H9 (cell line): ENCODE measurements at regions not wholly inside any gene's neighbourhood (a gene's known extent, or its start where the extent isn't known, plus 50 kb on each side); places are given as distances from the start of the nearest gene placed in this dataset.
"Not testable (repeated sequence)": the region's sequence is repeated elsewhere in the genome, so short reads cannot be mapped to it uniquely, and the experiment has no call there.

Source experiments
- DNase-seq: peaks from one replicate; pipeline ENCODE4 v3.0.0-alpha.2; 2017
- H2AFZ ChIP-seq: one replicate; pipeline ENCODE4 v1.6.1; 2013; ENCODE audit warnings: mild to moderate bottlenecking, low read length, control low read depth, moderate library complexity
- H2AK5ac ChIP-seq: 2 replicates; pipeline ENCODE4 v1.6.1; 2013; ENCODE audit warnings: low read length, control low read depth, mixed read lengths; ENCODE audit not compliant: insufficient read length
- H2BK120ac ChIP-seq: one replicate; pipeline ENCODE4 v1.6.1; 2013; ENCODE audit warnings: low read depth, mild to moderate bottlenecking, low read length, control low read depth, inconsistent platforms; ENCODE audit not compliant: poor library complexity, severe bottlenecking
- H2BK12ac ChIP-seq: 2 replicates; pipeline ENCODE4 v1.6.1; 2013; ENCODE audit warnings: low read length, control low read depth, mixed read lengths, low read depth; ENCODE audit not compliant: insufficient read length
- H2BK15ac ChIP-seq: 2 replicates; pipeline ENCODE4 v1.6.1; 2013; ENCODE audit warnings: low read depth, low read length, control low read depth
- H2BK20ac ChIP-seq: one replicate; pipeline ENCODE4 v1.6.1; 2013; ENCODE audit warnings: low read depth, mild to moderate bottlenecking, low read length, control low read depth, inconsistent platforms; ENCODE audit not compliant: poor library complexity, severe bottlenecking
- H2BK5ac ChIP-seq: 2 replicates; pipeline ENCODE4 v1.6.1; 2013; ENCODE audit warnings: low read length, control low read depth, mixed read lengths; ENCODE audit not compliant: insufficient read length
- H3K14ac ChIP-seq: 2 replicates; pipeline ENCODE4 v1.6.1; 2013; ENCODE audit warnings: low read length, control low read depth; ENCODE audit not compliant: insufficient read depth
- H3K18ac ChIP-seq: 2 replicates; pipeline ENCODE4 v1.6.1; 2013; ENCODE audit warnings: low read depth, mild to moderate bottlenecking, mixed read lengths, low read length, control low read depth; ENCODE audit not compliant: insufficient read length
- H3K23ac ChIP-seq: 2 replicates; pipeline ENCODE4 v1.6.1; 2013; ENCODE audit warnings: low read length, control low read depth, mixed read lengths, low read depth; ENCODE audit not compliant: insufficient read length
- H3K23me2 ChIP-seq: 2 replicates; pipeline ENCODE4 v1.6.1; 2013; ENCODE audit warnings: low read depth, mild to moderate bottlenecking, mixed read lengths, low read length, control low read depth; ENCODE audit not compliant: insufficient read length, poor library complexity, severe bottlenecking
- H3K27ac ChIP-seq: 2 replicates; pipeline ENCODE4 v1.5.1; 2013; ENCODE audit warnings: low read length, control low read depth, mixed read lengths, low read depth; ENCODE audit not compliant: insufficient read length
- H3K27me3 ChIP-seq: 2 replicates; pipeline ENCODE4 v1.6.1; 2013; ENCODE audit warnings: low read length, control low read depth, inconsistent platforms; ENCODE audit not compliant: insufficient read depth
- H3K4ac ChIP-seq: 2 replicates; pipeline ENCODE4 v1.6.1; 2013; ENCODE audit warnings: low read depth, mild to moderate bottlenecking, control low read depth, inconsistent platforms, low read length, moderate library complexity
- H3K4me1 ChIP-seq: 2 replicates; pipeline ENCODE4 v1.6.1; 2013; ENCODE audit warnings: low read length, control low read depth, inconsistent platforms; ENCODE audit not compliant: insufficient read depth
- H3K4me2 ChIP-seq: 2 replicates; pipeline ENCODE4 v1.6.1; 2013; ENCODE audit warnings: low read length, control low read depth, mixed read lengths; ENCODE audit not compliant: insufficient read length, insufficient read depth
- H3K56ac ChIP-seq: 2 replicates; pipeline ENCODE4 v1.6.1; 2013; ENCODE audit warnings: low read depth, mild to moderate bottlenecking, mixed read lengths, low read length, control low read depth; ENCODE audit not compliant: insufficient read length
- H3K79me1 ChIP-seq: 2 replicates; pipeline ENCODE4 v1.6.1; 2013; ENCODE audit warnings: low read depth, mild to moderate bottlenecking, moderate library complexity, low read length, control low read depth, inconsistent platforms; ENCODE audit not compliant: insufficient read depth, poor library complexity, severe bottlenecking
- H3K79me2 ChIP-seq: 2 replicates; pipeline ENCODE4 v1.6.1; 2013; ENCODE audit warnings: low read length, control low read depth, inconsistent platforms; ENCODE audit not compliant: insufficient read depth
- H3K9ac ChIP-seq: 2 replicates; pipeline ENCODE4 v1.6.1; 2013; ENCODE audit warnings: low read length, control low read depth, mixed read lengths; ENCODE audit not compliant: insufficient read length; ENCODE audit errors: extremely low read depth
- H3K9me3 ChIP-seq: one replicate; pipeline ENCODE4 v1.6.1; 2013; ENCODE audit warnings: low read depth, low read length, inconsistent platforms; ENCODE audit not compliant: control insufficient read depth
- H3T11ph ChIP-seq: one replicate; pipeline ENCODE4 v1.6.1; 2013; ENCODE audit warnings: mild to moderate bottlenecking, low read length, control low read depth, inconsistent platforms
- H4K20me1 ChIP-seq: one replicate; pipeline ENCODE4 v1.6.1; 2013; ENCODE audit not compliant: control insufficient read depth, insufficient read length, insufficient read depth
- H4K5ac ChIP-seq: 2 replicates; pipeline ENCODE4 v1.6.1; 2013; ENCODE audit warnings: low read depth, mild to moderate bottlenecking, mixed read lengths, low read length, control low read depth; ENCODE audit not compliant: insufficient read length
- H4K8ac ChIP-seq: replicated peaks from 2 replicates; pipeline ENCODE4 v1.6.1; 2013; ENCODE audit warnings: low read length, control low read depth, mixed read lengths, low read depth; ENCODE audit not compliant: insufficient read length
- H4K91ac ChIP-seq: 2 replicates; pipeline ENCODE4 v1.6.1; 2013; ENCODE audit warnings: low read depth, mild to moderate bottlenecking, moderate library complexity, mixed read lengths, low read length, control low read depth; ENCODE audit not compliant: insufficient read length
- H3K27ac Mint-ChIP-seq, 3 experiments: 2 replicates in 2 of 3; 3 replicates in 1 of 3; pipeline ENCODE4 v1.8.0; 2020 to 2021; ENCODE audit warnings: mixed read lengths in 3 of 3, mild to moderate bottlenecking in 1 of 3, moderate library complexity in 1 of 3
- H3K27me3 Mint-ChIP-seq: 2 replicates; pipeline ENCODE4 v1.8.0; 2021; ENCODE audit warnings: low read depth, mild to moderate bottlenecking, moderate library complexity, mixed read lengths
- H3K36me3 Mint-ChIP-seq, 3 experiments: 2 replicates in 2 of 3; 3 replicates in 1 of 3; pipeline ENCODE4 v1.8.0; 2020 to 2021; ENCODE audit warnings: low read depth in 3 of 3, mixed read lengths in 3 of 3; ENCODE audit not compliant: insufficient read depth in 1 of 3
- H3K4me1 Mint-ChIP-seq, 2 experiments: 2 replicates each; pipeline ENCODE4 v1.8.0; 2020; ENCODE audit warnings: mixed read lengths in 2 of 2
- H3K4me3 Mint-ChIP-seq, 2 experiments: 2 replicates in 1 of 2; 3 replicates in 1 of 2; pipeline ENCODE4 v1.8.0; 2020 to 2021; ENCODE audit warnings: mild to moderate bottlenecking in 2 of 2, mixed read lengths in 2 of 2, moderate library complexity in 1 of 2
- H3K9me3 Mint-ChIP-seq, 2 experiments: 2 replicates in 1 of 2; 3 replicates in 1 of 2; pipeline ENCODE4 v1.8.0; 2020; ENCODE audit warnings: mild to moderate bottlenecking in 2 of 2, mixed read lengths in 2 of 2, moderate library complexity in 1 of 2
- WGBS: extraction: QIAGEN DNeasy Blood & Tissue Kit; methylation state at CpG from one replicate; pipeline ENCODE4 v1.1.7; 2013; ENCODE audit warnings: missing lambda C conversion rate, low lambda C conversion rate, mixed read lengths; ENCODE audit not compliant: insufficient read length; ENCODE audit errors: extremely low coverage; 5-methylcytosine and 5-hydroxymethylcytosine counted together
- TF ChIP-seq, protein P1 (sequence below): fragments of 200-600 bp; sonication (generic); conservative IDR thresholded peaks from 3 replicates; pipeline ENCODE4 v1.8.0; 2021; ENCODE audit warnings: antibody characterized with exemption, mild to moderate bottlenecking

DNA sequence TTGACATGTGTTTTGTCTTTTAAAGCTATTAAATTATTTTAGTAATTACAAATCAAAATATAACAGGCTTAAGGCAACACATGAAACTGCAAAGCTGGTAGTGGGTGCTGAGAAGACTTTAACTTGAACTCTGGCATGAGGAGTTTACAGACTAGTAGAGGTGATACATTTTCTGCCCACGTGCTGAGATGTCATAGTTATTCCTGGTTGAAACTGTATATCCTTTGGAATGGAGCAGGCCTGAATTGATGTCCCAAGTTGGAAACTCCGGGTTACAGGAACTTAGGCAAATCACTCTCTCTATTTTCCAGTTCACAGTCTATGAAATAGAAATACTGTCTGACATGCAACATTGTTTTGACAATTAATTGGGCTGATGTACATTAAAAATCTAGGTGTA lies 177.1 kb upstream of the NOL4 start:
- Histone ChIP-seq H4K91ac (no peak overlapping the region), H3K23me2 (no peaks in the 10 kb centered on the region), H3K14ac (no peak overlapping the region), H2BK120ac (no peak overlapping the region), H3K27ac (no peak overlapping the region), H3K4ac (no peak overlapping the region), H3K4me2 (no peak overlapping the region), H2AFZ (no peak overlapping the region), H3K23ac (no peak overlapping the region), H3K4me1 (no peaks in the 10 kb centered on the region), H2BK20ac (no peak overlapping the region), H2AK5ac (no peak overlapping the region), H4K8ac (no peak overlapping the region), H3K9me3 (no peaks in the 10 kb centered on the region), H3K79me2 (no peaks in the 10 kb centered on the region), H3K79me1 (no peaks in the 10 kb centered on the region), H3K56ac (no peak overlapping the region), H3T11ph (no peak overlapping the region), H4K20me1 (no peaks in the 10 kb centered on the region), H3K27me3 (no peaks in the 10 kb centered on the region), H2BK15ac (no peak overlapping the region), H3K18ac (no peak overlapping the region), H2BK12ac (no peak overlapping the region), H2BK5ac (no peak overlapping the region), H4K5ac (no peak overlapping the region), H3K9ac (no peak overlapping the region)
- WGBS: no CpG with 5 or more reads among the region's 2 CpGs
- Mint-ChIP-seq H3K36me3 (no peaks in the 10 kb centered on the region), H3K4me3 (no peak overlapping the region), H3K27ac (no peak overlapping the region), H3K9me3 (no peaks in the 10 kb centered on the region), H3K27me3 (no peaks in the 10 kb centered on the region), H3K4me1 (no peaks in the 10 kb centered on the region)
- TF ChIP-seq, protein P1, sequence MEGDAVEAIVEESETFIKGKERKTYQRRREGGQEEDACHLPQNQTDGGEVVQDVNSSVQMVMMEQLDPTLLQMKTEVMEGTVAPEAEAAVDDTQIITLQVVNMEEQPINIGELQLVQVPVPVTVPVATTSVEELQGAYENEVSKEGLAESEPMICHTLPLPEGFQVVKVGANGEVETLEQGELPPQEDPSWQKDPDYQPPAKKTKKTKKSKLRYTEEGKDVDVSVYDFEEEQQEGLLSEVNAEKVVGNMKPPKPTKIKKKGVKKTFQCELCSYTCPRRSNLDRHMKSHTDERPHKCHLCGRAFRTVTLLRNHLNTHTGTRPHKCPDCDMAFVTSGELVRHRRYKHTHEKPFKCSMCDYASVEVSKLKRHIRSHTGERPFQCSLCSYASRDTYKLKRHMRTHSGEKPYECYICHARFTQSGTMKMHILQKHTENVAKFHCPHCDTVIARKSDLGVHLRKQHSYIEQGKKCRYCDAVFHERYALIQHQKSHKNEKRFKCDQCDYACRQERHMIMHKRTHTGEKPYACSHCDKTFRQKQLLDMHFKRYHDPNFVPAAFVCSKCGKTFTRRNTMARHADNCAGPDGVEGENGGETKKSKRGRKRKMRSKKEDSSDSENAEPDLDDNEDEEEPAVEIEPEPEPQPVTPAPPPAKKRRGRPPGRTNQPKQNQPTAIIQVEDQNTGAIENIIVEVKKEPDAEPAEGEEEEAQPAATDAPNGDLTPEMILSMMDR: no peak
- DNase-seq: no peak

DNA sequence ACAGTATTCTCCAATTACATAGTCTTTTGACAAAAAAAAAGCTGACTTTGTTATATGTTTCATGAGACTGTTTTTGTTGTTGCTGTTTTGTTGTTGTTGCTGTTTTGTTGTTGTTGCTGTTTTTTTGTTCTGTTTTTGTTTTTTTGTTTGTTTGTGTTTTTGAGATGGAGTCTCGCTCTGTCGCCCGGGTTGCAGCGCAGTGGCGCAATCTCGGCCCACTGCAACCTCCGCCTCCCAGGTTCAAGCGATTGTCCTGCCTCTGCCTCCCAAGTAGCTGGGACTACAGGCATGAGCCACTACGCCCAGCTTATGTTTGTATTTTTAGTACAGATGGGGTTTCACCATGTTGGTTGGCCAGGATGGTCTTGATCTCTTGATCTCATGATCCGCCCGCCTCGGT lies 182.8 kb upstream of the NOL4 start:
- not testable (repeated sequence) for H3K9me3 Mint-ChIP-seq, H4K20me1 ChIP-seq, H3K4me1 Mint-ChIP-seq, H3K27me3 ChIP-seq, H2AK5ac ChIP-seq, H3K23me2 ChIP-seq, H3K9me3 ChIP-seq, H3K56ac ChIP-seq, H4K91ac ChIP-seq, H3T11ph ChIP-seq, H3K4ac ChIP-seq, DNase-seq, H4K5ac ChIP-seq, H3K4me1 ChIP-seq, H3K18ac ChIP-seq, H3K36me3 Mint-ChIP-seq, H3K4me3 Mint-ChIP-seq, H3K23ac ChIP-seq, H2BK12ac ChIP-seq, H4K8ac ChIP-seq, H2BK5ac ChIP-seq, H2BK15ac ChIP-seq, H2BK120ac ChIP-seq, H2AFZ ChIP-seq, H3K27ac Mint-ChIP-seq, H3K14ac ChIP-seq, H3K79me2 ChIP-seq, H2BK20ac ChIP-seq, H3K27me3 Mint-ChIP-seq, H3K79me1 ChIP-seq, H3K9ac ChIP-seq, H3K27ac ChIP-seq, H3K4me2 ChIP-seq
- WGBS: no CpG with 5 or more reads among the region's 12 CpGs
